ENCODE measurements at regions not wholly inside any gene's neighbourhood (a gene's known extent, or its start where the extent isn't known, plus 50 kb on each side); places are given as distances from the start of the nearest gene placed in this dataset.

- H3K9me3 ChIP-seq (ENCODE audit: control insufficient read depth, insufficient read depth, low read depth, low read length): no peaks in the 10 kb centered on the region
- peaks cover 1% of the 10 kb centered on the region; the same call in 1 of the 2 replicates for H3K4me1 ChIP-seq (ENCODE audit: control insufficient read depth, insufficient read depth, low read length)
- no peak overlapping the region for H3K4me3 ChIP-seq (ENCODE audit: low read depth, low read length)
- TF ChIP-seq ZNF600 (tag by site-specific recombination; IDR thresholded peaks at IDR 0.05) (no peak), BCL11A (tag by site-specific recombination; IDR thresholded peaks at IDR 0.05; ENCODE audit: low read depth) (no peak)
- ChIA-PET CTCF (no interaction called here), POLR2A (no interaction called here)
- no peak overlapping the region for H3K27ac ChIP-seq (ENCODE audit: extremely low read depth, low read depth, low read length)
- no peaks in the 10 kb centered on the region for H3K36me3 ChIP-seq (ENCODE audit: control insufficient read depth in 2 of 2, insufficient read depth in 1 of 2, low read length in 2 of 2)
These were observed 312.3 kb downstream of the CWC27 start for GRCh38 chr5:65081071-65081470.

DNA sequence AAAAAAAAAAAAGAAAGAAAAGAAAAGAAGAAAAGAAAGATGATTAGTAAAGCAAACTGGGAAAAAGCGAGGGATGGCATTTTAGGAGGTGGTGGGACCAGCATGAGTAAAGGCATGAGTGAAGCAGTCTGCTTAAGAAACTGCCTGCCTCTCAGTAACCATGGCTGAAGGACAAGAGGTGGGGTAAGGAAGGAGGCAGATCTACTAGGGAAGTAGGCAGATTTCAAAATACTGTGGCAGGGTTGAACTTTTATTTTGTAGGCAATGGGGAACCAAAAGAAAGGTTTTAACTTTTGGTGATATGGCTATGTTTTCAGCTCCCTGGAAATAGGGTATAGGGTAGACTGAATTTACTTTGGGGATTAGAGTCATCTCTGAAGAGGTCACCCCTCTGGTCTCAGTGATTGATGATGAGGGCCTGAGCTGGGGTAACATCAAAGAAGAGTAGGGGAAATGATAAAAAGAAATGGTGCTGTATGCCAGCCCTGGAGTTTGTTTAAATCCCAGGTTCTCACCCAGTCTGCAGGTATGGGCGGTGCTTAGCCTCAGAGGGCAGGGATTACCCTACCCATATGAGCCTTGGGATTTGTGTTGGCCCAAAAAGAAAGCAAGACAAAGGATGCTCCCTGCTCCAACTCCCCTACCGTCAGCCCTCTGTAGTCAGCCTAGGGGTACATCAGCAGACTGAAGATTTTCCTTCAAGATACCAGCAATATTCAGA lies 316.2 kb downstream of the CWC27 start:
- ChIA-PET CTCF (interaction anchor here (0.7 to 1.5 kb wide), 3 partner anchors 15 to 396 kb away, joined by 3 to 7 read pairs (median 4); no protein-coding TSS in a partner anchor), POLR2A (no interaction called here)
- H3K4me3 ChIP-seq (ENCODE audit: low read depth, low read length): no peak overlapping the region
- no peaks in the 10 kb centered on the region for H3K4me1 ChIP-seq (ENCODE audit: control insufficient read depth, insufficient read depth, low read length)
- no peak overlapping the region for H3K27ac ChIP-seq (ENCODE audit: extremely low read depth, low read depth, low read length)
- H3K9me3 ChIP-seq (ENCODE audit: control insufficient read depth, insufficient read depth, low read depth, low read length): no peaks in the 10 kb centered on the region
- TF ChIP-seq, protein P1, sequence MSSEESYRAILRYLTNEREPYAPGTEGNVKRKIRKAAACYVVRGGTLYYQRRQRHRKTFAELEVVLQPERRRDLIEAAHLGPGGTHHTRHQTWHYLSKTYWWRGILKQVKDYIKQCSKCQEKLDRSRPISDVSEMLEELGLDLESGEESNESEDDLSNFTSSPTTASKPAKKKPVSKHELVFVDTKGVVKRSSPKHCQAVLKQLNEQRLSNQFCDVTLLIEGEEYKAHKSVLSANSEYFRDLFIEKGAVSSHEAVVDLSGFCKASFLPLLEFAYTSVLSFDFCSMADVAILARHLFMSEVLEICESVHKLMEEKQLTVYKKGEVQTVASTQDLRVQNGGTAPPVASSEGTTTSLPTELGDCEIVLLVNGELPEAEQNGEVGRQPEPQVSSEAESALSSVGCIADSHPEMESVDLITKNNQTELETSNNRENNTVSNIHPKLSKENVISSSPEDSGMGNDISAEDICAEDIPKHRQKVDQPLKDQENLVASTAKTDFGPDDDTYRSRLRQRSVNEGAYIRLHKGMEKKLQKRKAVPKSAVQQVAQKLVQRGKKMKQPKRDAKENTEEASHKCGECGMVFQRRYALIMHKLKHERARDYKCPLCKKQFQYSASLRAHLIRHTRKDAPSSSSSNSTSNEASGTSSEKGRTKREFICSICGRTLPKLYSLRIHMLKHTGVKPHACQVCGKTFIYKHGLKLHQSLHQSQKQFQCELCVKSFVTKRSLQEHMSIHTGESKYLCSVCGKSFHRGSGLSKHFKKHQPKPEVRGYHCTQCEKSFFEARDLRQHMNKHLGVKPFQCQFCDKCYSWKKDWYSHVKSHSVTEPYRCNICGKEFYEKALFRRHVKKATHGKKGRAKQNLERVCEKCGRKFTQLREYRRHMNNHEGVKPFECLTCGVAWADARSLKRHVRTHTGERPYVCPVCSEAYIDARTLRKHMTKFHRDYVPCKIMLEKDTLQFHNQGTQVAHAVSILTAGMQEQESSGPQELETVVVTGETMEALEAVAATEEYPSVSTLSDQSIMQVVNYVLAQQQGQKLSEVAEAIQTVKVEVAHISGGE (tag by site-specific recombination; conservative IDR thresholded peaks at IDR 0.05; ENCODE audit: low read depth): no peak
- TF ChIP-seq ZNF248 (tag by site-specific recombination; IDR thresholded peaks at IDR 0.05): no peak
- TF ChIP-seq GFI1B (tag by site-specific recombination; IDR thresholded peaks at IDR 0.05): no peak
- TF ChIP-seq, protein P2, sequence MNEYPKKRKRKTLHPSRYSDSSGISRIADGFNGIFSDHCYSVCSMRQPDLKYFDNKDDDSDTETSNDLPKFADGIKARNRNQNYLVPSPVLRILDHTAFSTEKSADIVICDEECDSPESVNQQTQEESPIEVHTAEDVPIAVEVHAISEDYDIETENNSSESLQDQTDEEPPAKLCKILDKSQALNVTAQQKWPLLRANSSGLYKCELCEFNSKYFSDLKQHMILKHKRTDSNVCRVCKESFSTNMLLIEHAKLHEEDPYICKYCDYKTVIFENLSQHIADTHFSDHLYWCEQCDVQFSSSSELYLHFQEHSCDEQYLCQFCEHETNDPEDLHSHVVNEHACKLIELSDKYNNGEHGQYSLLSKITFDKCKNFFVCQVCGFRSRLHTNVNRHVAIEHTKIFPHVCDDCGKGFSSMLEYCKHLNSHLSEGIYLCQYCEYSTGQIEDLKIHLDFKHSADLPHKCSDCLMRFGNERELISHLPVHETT (tag by site-specific recombination; IDR thresholded peaks at IDR 0.05): no peak
- no peak for TF ChIP-seq ZNF169 (tag by site-specific recombination; IDR thresholded peaks at IDR 0.05)
- TF ChIP-seq ZNF777 (tag by site-specific recombination; IDR thresholded peaks at IDR 0.05; ENCODE audit: borderline replicate concordance): no peak
- TF ChIP-seq ZNF776 (tag by site-specific recombination; IDR thresholded peaks at IDR 0.05; ENCODE audit: borderline replicate concordance): no peak
- TF ChIP-seq YY1 (tag by site-specific recombination; IDR thresholded peaks at IDR 0.05): no peak
- no peak for TF ChIP-seq TRIM28 (IDR thresholded peaks at IDR 0.05; ENCODE audit: borderline replicate concordance, low read length)
- TF ChIP-seq ZNF174 (tag by site-specific recombination; IDR thresholded peaks at IDR 0.05): no peak
- no peak for TF ChIP-seq ZNF114 (tag by site-specific recombination; IDR thresholded peaks at IDR 0.05)
- TF ChIP-seq ZNF660 (tag by site-specific recombination; IDR thresholded peaks at IDR 0.05): no peak
- TF ChIP-seq ZNF23 (tag by site-specific recombination; IDR thresholded peaks at IDR 0.05; ENCODE audit: borderline replicate concordance): no peak
- no peak for TF ChIP-seq ZNF548 (tag by site-specific recombination; IDR thresholded peaks at IDR 0.05)
- no peak for TF ChIP-seq ZFP41 (tag by site-specific recombination; IDR thresholded peaks at IDR 0.05; ENCODE audit: borderline replicate concordance)
- TF ChIP-seq, protein P3, sequence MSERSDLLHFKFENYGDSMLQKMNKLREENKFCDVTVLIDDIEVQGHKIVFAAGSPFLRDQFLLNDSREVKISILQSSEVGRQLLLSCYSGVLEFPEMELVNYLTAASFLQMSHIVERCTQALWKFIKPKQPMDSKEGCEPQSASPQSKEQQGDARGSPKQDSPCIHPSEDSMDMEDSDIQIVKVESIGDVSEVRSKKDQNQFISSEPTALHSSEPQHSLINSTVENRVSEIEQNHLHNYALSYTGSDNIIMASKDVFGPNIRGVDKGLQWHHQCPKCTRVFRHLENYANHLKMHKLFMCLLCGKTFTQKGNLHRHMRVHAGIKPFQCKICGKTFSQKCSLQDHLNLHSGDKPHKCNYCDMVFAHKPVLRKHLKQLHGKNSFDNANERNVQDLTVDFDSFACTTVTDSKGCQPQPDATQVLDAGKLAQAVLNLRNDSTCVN (tag by site-specific recombination; optimal IDR thresholded peaks at IDR 0.05): no peak
- TF ChIP-seq, protein P4, sequence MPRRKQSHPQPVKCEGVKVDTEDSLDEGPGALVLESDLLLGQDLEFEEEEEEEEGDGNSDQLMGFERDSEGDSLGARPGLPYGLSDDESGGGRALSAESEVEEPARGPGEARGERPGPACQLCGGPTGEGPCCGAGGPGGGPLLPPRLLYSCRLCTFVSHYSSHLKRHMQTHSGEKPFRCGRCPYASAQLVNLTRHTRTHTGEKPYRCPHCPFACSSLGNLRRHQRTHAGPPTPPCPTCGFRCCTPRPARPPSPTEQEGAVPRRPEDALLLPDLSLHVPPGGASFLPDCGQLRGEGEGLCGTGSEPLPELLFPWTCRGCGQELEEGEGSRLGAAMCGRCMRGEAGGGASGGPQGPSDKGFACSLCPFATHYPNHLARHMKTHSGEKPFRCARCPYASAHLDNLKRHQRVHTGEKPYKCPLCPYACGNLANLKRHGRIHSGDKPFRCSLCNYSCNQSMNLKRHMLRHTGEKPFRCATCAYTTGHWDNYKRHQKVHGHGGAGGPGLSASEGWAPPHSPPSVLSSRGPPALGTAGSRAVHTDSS (tag by site-specific recombination; IDR thresholded peaks at IDR 0.05): no peak
- TF ChIP-seq, protein P5, sequence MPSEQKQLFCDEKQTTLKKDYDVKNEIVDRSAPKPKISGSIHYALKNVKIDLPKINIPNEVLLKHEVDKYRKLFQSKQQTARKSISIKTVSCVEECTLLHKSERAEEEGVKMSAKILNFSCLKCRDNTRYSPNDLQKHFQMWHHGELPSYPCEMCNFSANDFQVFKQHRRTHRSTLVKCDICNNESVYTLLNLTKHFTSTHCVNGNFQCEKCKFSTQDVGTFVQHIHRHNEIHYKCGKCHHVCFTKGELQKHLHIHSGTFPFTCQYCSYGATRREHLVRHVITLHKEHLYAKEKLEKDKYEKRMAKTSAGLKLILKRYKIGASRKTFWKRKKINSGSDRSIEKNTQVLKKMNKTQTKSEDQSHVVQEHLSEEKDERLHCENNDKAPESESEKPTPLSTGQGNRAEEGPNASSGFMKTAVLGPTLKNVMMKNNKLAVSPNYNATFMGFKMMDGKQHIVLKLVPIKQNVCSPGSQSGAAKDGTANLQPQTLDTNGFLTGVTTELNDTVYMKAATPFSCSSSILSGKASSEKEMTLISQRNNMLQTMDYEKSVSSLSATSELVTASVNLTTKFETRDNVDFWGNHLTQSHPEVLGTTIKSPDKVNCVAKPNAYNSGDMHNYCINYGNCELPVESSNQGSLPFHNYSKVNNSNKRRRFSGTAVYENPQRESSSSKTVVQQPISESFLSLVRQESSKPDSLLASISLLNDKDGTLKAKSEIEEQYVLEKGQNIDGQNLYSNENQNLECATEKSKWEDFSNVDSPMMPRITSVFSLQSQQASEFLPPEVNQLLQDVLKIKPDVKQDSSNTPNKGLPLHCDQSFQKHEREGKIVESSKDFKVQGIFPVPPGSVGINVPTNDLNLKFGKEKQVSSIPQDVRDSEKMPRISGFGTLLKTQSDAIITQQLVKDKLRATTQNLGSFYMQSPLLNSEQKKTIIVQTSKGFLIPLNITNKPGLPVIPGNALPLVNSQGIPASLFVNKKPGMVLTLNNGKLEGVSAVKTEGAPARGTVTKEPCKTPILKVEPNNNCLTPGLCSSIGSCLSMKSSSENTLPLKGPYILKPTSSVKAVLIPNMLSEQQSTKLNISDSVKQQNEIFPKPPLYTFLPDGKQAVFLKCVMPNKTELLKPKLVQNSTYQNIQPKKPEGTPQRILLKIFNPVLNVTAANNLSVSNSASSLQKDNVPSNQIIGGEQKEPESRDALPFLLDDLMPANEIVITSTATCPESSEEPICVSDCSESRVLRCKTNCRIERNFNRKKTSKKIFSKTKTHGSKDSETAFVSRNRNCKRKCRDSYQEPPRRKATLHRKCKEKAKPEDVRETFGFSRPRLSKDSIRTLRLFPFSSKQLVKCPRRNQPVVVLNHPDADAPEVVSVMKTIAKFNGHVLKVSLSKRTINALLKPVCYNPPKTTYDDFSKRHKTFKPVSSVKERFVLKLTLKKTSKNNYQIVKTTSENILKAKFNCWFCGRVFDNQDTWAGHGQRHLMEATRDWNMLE (tag by site-specific recombination; conservative IDR thresholded peaks at IDR 0.05; ENCODE audit: low read depth): no peak
- no peak for TF ChIP-seq ZNF571 (tag by site-specific recombination; IDR thresholded peaks at IDR 0.05)
- H3K36me3 ChIP-seq (ENCODE audit: control insufficient read depth in 2 of 2, insufficient read depth in 1 of 2, low read length in 2 of 2): no peaks in the 10 kb centered on the region
